ENCODE measurements at regions not wholly inside any gene's neighbourhood (a gene's known extent, or its start where the extent isn't known, plus 50 kb on each side); places are given as distances from the start of the nearest gene placed in this dataset.

DNA sequence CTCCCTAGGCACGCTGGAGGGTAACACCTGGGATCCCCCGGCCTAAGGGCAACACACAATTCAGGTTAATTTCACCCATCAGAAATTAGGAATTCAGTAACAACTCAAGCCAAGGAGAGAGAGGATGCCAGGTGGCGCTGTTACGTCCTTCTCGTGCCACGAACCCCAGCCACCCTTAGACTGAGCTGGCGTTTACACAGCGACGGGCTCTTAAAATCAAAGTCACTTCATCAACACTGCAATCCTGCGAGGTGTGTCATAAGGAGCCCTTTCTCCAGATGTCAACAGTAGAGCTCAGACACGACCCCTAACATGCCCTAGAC lies 110.6 kb upstream of the TMEM132D start:
- H3K4ac ChIP-seq (ENCODE audit: low read depth, low read length), result no peak overlapping the region
- ATAC-seq (ENCODE audit: low read depth) (no peak), DNase-seq (no peak)
- H3K9me3 ChIP-seq (ENCODE audit: control insufficient read depth, insufficient read depth, low read length), result peaks cover 37% of the 10 kb centered on the region
- H2BK20ac ChIP-seq (ENCODE audit: low read depth, low read length), result no peak overlapping the region
- no peak overlapping the region for H4K91ac ChIP-seq (ENCODE audit: insufficient read depth, low read depth, low read length)
- CTCF ChIA-PET, result interaction anchor here (1.0 kb wide), 1 partner anchor 10 kb away, joined by 4 read pairs; no protein-coding TSS in a partner anchor
- no peak overlapping the region for H3K27ac ChIP-seq (ENCODE audit: insufficient read depth, low read length)
- H3K4me2 ChIP-seq (ENCODE audit: low read depth, low read length), result no peak overlapping the region
- no peaks in the 10 kb centered on the region for H3K27me3 ChIP-seq (ENCODE audit: control insufficient read depth, insufficient read depth, low read length)
- H2AFZ ChIP-seq (replicated peaks; ENCODE audit: low read length, poor library complexity), result no peak overlapping the region
- H3K56ac ChIP-seq (ENCODE audit: extremely low read depth, insufficient read depth, low read length), result no peak overlapping the region
- no peak overlapping the region for H2BK15ac ChIP-seq (ENCODE audit: low read depth, low read length)
- H2BK120ac ChIP-seq (ENCODE audit: low read depth, low read length), result no peak overlapping the region
- no peak overlapping the region for H2BK5ac ChIP-seq (ENCODE audit: low read depth, low read length, poor library complexity, severe bottlenecking)
- no peaks in the 10 kb centered on the region for H4K20me1 ChIP-seq (ENCODE audit: insufficient read depth, low read length)
- no peak for TF ChIP-seq RCOR1 (IDR thresholded peaks at IDR 0.05; ENCODE audit: insufficient replicate concordance, low read length)
- TF ChIP-seq NFE2L2 (IDR thresholded peaks at IDR 0.05; ENCODE audit: low read depth, low read length), result no peak
- no peak for TF ChIP-seq RFX5 (IDR thresholded peaks at IDR 0.05; ENCODE audit: low read depth, low read length)
- no peak for TF ChIP-seq MAZ (IDR thresholded peaks at IDR 0.05; ENCODE audit: borderline replicate concordance, low read depth, low read length)
- H3K14ac ChIP-seq (replicated peaks; ENCODE audit: low read depth, low read length), result no peak overlapping the region
- no peak overlapping the region for H3K4me3 ChIP-seq (ENCODE audit: insufficient read depth, low read depth, low read length)
- intact Hi-C loops (cut with micrococcal nuclease) (no loop called here), dilution Hi-C loops (cut with HindIII; ENCODE audit: low sequenced_read_pairs, unreplicated experiment) (no loop called here), in situ Hi-C loops (cut with MboI; ENCODE audit: low sequenced_read_pairs) (no loop called here)
- POLR2A ChIA-PET (ENCODE audit: unreplicated experiment), result no interaction called here
- H3K79me1 ChIP-seq (ENCODE audit: low read depth in 1 of 2, low read length in 2 of 2), result no peaks in the 10 kb centered on the region
- no peak overlapping the region for H2AK9ac ChIP-seq (replicated peaks; ENCODE audit: low read depth, low read length, poor library complexity)
- H4K5ac ChIP-seq (ENCODE audit: low read depth, low read length), result no peak overlapping the region
- no peaks in the 10 kb centered on the region for H3K36me3 ChIP-seq (ENCODE audit: control insufficient read depth, insufficient read depth, low read length)
- H3K4me1 ChIP-seq (ENCODE audit: control insufficient read depth, insufficient read depth, low read length), result no peaks in the 10 kb centered on the region
- H3K23ac ChIP-seq (ENCODE audit: low read depth, low read length), result no peak overlapping the region
- no peaks in the 10 kb centered on the region for H3K9me1 ChIP-seq (ENCODE audit: insufficient read depth, low read length)
- no peak overlapping the region for H2AK5ac ChIP-seq (ENCODE audit: low read depth, low read length)
- H4K8ac ChIP-seq (ENCODE audit: low read depth in 2 of 2, low read length in 2 of 2), result no peak overlapping the region
- BruUV-seq (replicated peaks), result no TSS peak
- no peak overlapping the region for H3K9ac ChIP-seq (ENCODE audit: low read depth, low read length)
- no peak overlapping the region for H3K18ac ChIP-seq (ENCODE audit: low read depth, low read length)
- WGBS, 2 experiments (ENCODE audit: extremely low coverage in 2 of 2, insufficient read length in 1 of 2), result 0% methylated on average over 1 of the region's 11 CpGs; no CpG with 5 or more reads in 1 of the 2 experiments

All from IMR-90 (cell line).